ENCODE measurements at regions not wholly inside any gene's neighbourhood (a gene's known extent, or its start where the extent isn't known, plus 50 kb on each side); places are given as distances from the start of the nearest gene placed in this dataset.

DNA sequence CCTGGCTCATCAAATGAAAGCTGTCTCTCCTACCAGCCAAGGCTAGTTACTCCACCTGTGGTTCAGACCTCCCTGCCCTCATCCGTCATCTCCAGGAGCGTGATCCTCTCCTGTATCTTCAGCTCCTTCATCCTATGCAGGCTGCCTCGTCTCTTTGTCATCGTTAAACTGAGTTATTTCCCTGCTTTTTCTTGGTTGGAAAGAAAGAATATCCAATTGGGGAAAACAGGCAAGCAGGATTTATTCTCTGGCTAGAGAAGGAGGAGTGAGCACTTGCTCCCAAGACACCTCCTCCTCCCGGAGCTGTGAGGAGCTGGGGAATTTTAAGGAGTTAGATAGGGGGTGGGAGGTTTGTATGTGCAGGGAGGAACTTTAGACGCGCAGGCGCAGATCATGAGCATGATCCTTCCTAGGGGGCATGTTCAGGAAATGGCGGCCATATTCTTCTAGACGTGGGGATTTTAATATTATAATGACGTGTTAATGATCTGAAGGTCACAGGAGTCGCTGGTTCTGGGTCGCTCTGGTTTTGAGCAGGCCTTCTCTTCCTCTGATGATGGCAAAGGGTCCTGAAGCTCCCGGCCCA is 156.4 kb upstream of the KL start:
- intact Hi-C loops (cut with micrococcal nuclease) = no loop called here

DNA sequence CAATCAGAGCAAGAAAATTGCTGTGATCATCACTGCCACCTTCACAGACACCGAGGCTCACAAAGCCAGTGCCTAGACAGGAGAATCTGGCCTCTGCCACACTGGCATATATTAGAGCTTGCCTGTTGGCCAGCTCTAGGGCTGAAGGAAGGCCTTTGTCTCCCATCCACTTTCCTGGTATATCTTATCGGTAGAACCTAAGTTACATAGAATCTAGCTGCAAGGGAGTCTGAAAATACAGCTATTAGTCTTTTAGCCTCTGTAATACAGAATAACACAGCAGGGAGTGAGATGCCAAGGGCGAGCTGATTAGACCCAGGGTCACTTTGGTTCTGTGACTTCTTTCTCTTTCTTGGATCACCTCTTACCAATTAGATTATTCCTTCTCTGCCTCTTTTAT is 154.9 kb upstream of the KL start:
- intact Hi-C loops (cut with micrococcal nuclease) = no loop called here

DNA sequence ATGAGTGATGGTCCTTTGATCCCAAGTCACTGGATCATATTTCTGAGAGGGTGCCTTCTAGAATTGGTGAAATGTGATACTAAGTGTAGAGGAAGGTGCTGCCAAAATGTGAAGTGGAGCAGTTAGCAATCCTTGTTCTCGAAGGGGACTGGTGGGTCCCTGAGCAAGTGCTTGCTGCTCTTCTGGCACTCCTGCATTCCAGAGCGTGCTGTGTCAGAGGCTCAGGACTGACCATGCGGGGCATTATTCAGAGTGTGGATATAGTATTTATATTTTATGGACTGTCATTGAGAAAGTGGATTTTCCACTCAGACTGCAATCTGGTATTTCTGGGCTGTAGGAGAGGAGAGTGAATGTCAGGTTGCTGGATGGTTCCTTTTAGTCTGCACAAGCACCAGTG is 152.6 kb upstream of the KL start:
- intact Hi-C loops (cut with micrococcal nuclease) = no loop called here

GRCh38 chr13:32866921-32867320 is 149.3 kb upstream of the KL start:
- intact Hi-C loops (cut with micrococcal nuclease) = no loop called here

GRCh38 chr13:32877491-32877890 is 138.7 kb upstream of the KL start:
- intact Hi-C loops (cut with micrococcal nuclease) = no loop called here

GRCh38 chr13:32878163-32878562 is 138.1 kb upstream of the KL start:
- intact Hi-C loops (cut with micrococcal nuclease) = no loop called here

DNA sequence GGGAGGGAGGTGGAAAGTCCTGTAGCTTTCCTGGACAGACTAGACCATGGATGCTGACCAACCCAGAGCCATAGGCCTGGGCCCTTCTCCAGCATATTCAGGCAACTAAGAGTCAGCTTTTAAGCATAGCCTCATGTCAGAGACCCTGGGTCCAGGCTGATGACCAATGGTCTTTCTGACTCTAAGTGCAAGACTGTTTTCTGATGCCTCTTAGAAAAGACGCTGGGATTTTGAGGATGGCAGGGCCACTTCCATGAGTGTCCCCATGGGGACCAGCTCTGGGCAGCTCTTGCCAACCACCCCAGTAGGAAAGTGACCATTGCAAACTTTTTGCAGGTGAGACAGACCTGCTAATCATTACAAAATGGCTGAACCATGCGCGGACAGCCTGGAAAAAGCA is 135.6 kb upstream of the KL start:
- intact Hi-C loops (cut with micrococcal nuclease) = no loop called here

DNA sequence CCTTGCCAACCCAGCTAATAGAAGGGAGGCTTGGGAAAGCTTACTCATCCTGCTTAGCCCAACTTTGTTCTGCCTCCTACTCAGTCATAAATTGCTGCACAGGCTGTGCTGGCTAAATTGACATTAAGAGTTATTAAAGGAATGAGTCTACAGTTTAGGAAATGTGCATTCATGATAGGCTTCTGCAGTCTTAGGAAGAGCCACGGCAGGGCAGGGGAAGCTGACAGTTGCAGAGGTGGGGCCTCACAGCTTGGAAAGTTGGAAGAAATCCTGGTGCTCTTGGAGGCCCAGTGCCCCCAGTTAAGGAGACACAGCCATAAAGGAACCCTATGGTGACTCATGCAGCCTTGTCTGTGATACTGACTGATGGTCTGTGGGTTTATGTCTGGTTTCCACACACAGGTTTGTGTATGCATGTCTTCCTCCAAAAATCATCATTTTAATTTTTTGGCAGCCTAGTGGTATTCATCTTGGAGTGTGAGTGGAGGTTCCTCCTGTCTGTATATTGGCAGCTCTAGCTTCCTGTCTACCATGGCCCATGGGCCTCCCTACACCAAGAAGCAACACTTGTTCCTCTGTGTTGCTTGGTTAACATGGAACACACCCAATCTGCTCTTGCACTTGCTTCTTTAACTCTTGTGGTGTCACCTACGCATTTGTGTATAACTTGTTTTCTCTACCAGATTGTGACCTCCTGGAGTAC is 135.0 kb upstream of the KL start:
- intact Hi-C loops (cut with micrococcal nuclease) = no loop called here

- intact Hi-C loops (cut with micrococcal nuclease) = no loop called here
Measured at GRCh38 chr13:32881777-32882145, 134.5 kb upstream of the KL start.

DNA sequence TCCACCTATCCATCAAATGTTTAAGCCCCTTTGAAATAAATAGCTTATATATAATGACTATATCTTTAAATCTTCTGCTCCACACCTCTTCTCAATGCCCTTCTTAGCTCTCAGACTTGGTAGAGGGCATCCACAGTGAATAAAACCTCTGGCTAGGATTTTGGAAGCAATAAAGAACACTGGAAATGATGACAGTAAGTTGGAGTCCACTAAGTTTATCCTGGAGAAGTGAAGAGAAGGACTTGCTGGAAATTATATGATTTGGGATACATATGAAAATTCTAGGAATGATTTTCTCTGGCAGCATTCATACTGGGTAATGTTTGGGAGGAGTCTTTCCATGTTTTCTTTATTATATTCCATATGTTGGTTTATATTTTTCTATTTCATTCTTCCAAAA is 133.5 kb upstream of the KL start:
- intact Hi-C loops (cut with micrococcal nuclease) = no loop called here

DNA sequence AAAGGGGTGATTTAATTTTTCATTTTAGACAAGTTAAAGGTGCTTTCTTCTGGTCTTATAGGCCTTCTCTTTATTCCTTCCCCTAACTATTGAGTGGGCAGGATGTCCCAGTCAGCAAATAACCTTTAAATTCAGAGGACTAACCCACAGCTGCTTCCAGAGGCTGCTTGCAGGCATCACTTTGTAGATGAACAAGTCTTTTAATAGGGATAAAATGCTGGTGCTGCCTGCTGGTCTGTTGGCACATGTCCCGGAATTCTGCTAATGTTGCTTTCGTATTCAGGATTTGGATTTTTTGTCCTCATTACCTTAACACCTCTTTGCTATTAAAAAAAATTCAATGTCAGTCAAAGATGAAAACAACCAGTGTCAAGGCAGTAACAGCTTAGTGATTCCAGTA is 132.7 kb upstream of the KL start:
- intact Hi-C loops (cut with micrococcal nuclease) = no loop called here

- intact Hi-C loops (cut with micrococcal nuclease) = no loop called here
Measured at GRCh38 chr13:32887617-32888016, 128.6 kb upstream of the KL start.

DNA sequence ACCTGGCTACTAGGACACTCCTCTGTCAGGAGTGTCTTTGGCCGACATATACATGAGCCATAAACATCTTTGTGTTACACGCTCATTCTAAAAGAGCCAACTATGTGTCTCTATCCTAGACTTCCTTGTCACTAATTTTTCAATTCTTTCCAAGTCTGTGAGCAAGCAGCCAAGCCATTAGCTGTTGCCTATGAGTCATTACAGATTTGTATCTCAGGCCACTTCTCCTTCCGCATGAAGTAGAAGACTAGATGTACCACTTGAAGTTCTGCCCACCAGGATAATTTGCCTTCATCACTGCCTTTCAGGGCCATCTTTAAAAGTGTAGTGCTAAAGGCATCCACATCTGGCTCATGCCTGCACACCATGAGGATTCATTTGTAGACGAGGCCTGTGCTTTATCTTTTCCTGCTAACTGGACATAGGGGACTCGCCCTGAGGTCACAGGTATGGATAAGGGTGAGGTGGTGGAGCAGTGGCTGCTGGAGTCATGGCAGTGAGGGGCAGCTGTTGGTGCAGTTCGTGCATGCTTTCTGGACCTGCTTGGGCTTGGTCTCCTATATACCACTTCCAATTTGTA is 126.1 kb upstream of the KL start:
- intact Hi-C loops (cut with micrococcal nuclease) = no loop called here

DNA sequence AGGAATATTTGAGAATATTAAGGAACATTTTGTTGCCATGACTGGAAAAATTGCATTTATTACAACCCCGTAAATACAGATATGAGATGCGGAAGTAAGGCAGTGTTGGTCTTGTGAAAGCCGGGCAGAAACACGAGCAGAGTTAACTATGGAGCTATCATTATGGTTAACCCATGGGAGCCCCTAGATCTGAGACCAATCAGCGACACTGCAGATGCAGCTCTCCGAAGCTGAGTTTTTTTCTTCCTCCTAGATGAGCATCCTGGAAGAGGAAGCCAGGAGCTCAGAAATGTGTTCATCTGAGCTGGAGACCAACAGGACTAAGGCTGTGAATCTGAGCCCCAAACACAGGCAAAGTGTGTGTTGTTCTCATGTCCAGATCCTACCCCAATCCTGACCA is 123.0 kb upstream of the KL start:
- intact Hi-C loops (cut with micrococcal nuclease) = no loop called here

DNA sequence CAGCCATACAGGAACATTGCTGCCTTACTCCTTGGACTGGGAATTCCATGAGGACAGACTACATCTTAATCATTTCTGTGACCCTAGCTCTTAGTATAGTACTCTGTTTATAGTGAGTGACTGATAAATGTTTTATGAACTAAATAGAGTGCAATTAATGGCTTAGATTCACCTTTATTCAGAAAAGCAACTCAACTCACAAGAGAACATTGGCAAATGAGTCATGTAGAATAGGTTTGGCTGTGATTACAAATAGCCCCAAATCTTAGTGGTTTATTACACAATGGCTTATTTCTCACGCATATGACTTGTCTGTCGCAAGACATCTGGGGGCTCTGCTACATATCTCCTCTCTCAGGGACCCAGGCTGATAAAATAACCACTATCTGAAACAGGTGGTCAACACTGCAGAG is 121.6 kb upstream of the KL start:
- intact Hi-C loops (cut with micrococcal nuclease) = no loop called here

GRCh38 chr13:32895296-32895695 is 120.9 kb upstream of the KL start:
- intact Hi-C loops (cut with micrococcal nuclease) = no loop called here

DNA sequence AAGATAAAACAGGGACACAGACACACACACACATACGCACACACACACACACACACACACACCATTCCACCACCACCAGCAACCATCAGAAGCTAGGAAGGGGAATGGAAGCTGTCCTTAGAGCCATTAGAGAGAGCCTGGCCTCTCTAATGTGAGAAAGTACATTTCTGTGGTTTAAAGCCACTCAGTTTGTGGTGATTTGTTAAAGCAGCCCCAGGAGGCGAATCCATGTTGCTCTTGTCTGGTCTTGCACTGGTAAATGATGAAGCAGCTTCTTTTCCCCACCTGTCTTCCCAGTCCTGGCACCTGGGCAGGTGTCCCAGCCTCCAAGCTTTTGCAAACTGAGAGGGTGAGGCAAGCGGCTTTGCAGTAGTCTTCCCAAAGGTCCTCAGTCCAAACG is 118.9 kb upstream of the KL start:
- intact Hi-C loops (cut with micrococcal nuclease) = no loop called here

DNA sequence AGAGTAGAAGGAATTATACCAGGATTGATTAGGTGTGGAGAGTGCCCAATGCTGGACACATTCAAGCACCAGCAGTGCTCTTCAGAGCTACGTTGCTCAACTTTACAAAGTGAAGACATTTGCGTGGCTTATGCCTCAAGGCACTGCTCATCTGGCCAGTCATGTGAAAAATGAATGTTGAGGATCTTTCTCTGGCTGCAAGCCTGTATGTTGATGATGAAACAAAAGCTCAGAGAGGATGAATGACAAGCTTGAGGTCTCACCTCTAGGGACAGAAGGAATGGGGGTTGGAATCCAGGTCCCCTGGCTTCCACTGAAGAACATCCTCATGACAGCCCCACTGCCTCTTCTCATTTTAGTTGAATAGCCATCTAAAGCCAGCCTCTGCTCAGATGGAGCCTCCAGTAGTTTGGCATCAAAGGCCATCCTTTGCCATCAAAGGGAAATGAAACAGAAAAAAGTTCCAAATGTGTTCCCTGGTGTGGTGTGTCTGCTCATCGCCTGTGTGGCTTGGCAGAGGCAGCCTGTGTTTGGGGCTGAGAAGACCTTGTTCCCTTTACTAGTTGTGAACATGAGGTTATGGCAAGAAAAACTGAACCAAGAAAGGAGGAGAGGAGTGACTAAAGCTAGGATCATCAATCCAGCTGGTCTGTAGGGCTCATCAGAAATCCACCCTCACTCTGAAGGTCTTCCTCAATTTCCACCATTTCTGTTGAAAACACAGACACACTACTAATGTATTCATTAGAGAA is 114.0 kb upstream of the KL start:
- intact Hi-C loops (cut with micrococcal nuclease) = loop anchor here (10.0 kb wide), 5 partner anchors 107 to 1253 kb away; no protein-coding TSS in a partner anchor

DNA sequence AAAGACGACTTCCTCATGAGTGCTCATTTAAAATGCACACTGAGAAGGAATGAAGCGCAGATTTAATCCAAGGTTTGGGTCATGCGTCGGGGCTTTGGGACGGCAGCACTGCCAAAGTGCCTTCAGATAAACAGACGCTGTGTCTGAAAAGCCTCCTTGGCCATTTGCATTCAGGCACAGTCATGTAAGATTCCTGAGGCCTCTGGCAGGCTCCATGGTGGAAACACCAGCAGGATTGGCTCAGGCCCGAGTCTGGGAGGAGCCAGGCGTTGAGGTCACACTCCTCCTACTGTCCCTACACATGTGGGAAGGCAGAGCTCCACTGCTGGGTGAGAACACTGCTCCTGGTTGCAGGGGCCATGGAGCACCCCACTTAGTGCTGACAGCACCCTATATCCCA is 113.3 kb upstream of the KL start:
- intact Hi-C loops (cut with micrococcal nuclease) = loop anchor here (10.0 kb wide), 5 partner anchors 108 to 1252 kb away; no protein-coding TSS in a partner anchor

GRCh38 chr13:32903720-32904119 is 112.5 kb upstream of the KL start:
- intact Hi-C loops (cut with micrococcal nuclease) = loop anchor here (10.0 kb wide), 5 partner anchors 109 to 1251 kb away; no protein-coding TSS in a partner anchor

DNA sequence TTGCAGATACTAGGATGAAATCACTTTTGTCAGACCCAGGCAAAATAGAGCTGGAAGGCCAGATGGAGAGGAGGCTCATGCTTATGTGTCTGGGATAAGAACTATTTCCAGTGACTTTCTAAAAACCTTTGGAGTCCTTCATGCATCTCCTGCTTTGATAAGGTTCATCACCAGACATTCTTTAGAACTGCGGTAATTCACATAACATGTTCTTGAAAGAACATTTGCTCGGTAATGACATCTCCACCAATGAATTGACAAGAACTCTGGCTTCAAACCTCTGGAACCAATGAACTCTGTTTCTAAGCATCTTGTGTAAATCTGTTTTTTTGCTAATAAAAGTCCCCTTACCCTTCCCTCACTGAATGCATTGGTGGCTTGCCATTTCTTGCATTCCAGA is 112.0 kb upstream of the KL start:
- intact Hi-C loops (cut with micrococcal nuclease) = loop anchor here (10.0 kb wide), 5 partner anchors 109 to 1251 kb away; no protein-coding TSS in a partner anchor
